Fibroblast of lung (primary cell): ENCODE measurements at regions not wholly inside any gene's neighbourhood (a gene's known extent, or its start where the extent isn't known, plus 50 kb on each side); places are given as distances from the start of the nearest gene placed in this dataset.

ENCODE experiments used
- DNase-seq, 2 donors: peaks; one replicate each; pipeline versions ENCODE4 v3.0.0 to v3.0.0-alpha.2; 2010; ENCODE audit warnings: low read depth in 2 of 2
- H2AFZ ChIP-seq: 2 replicates; pipeline ENCODE4 v1.5.1; 2012; ENCODE audit warnings: low read length, control low read depth, inconsistent platforms
- H3K27ac ChIP-seq: 2 replicates; pipeline ENCODE4 v1.5.1; 2011; ENCODE audit warnings: low read length, control low read depth; ENCODE audit not compliant: insufficient read depth
- H3K27me3 ChIP-seq: 2 replicates; pipeline ENCODE4 v1.5.1; 2011; ENCODE audit warnings: mild to moderate bottlenecking, low read length; ENCODE audit not compliant: control insufficient read depth, insufficient read depth
- H3K36me3 ChIP-seq: 2 replicates; pipeline ENCODE4 v1.5.1; 2011; ENCODE audit warnings: low read length; ENCODE audit not compliant: control insufficient read depth, insufficient read depth
- H3K4me1 ChIP-seq: 2 replicates; pipeline ENCODE4 v1.5.1; 2011; ENCODE audit warnings: low read length; ENCODE audit not compliant: control insufficient read depth, insufficient read depth; ENCODE audit errors: extremely low read depth
- H3K4me2 ChIP-seq: 2 replicates; pipeline ENCODE4 v1.5.1; 2011; ENCODE audit warnings: low read length, control low read depth; ENCODE audit not compliant: insufficient read depth; ENCODE audit errors: extremely low read depth
- H3K4me3 ChIP-seq, 4 experiments: fragments of 200-600 bp in 1 of 4; sonication (generic) in 1 of 4; replicated peaks in 1 of 4; 2 replicates each; pipeline ENCODE4 v1.5.1; 2011 to 2016; ENCODE audit warnings: low read length in 4 of 4, low read depth in 3 of 4, mild to moderate bottlenecking in 3 of 4, control low read depth in 2 of 4, inconsistent platforms in 1 of 4, mixed read lengths in 1 of 4; ENCODE audit not compliant: insufficient read depth in 1 of 4; ENCODE audit errors: control extremely low read depth in 1 of 4
- H3K79me2 ChIP-seq: 2 replicates; pipeline ENCODE4 v1.5.1; 2012; ENCODE audit warnings: mild to moderate bottlenecking, low read length, inconsistent platforms; ENCODE audit not compliant: control insufficient read depth, insufficient read depth
- H3K9ac ChIP-seq: 2 replicates; pipeline ENCODE4 v1.5.1; 2011; ENCODE audit warnings: mild to moderate bottlenecking, low read length, control low read depth; ENCODE audit not compliant: insufficient read depth
- H3K9me3 ChIP-seq: 2 replicates; pipeline ENCODE4 v1.5.1; 2012; ENCODE audit warnings: low read depth, low read length; ENCODE audit not compliant: control insufficient read depth, insufficient read depth
- H4K20me1 ChIP-seq: 2 replicates; pipeline ENCODE4 v1.5.1; 2011; ENCODE audit warnings: low read length; ENCODE audit not compliant: control insufficient read depth, insufficient read depth; ENCODE audit errors: extremely low read depth
- CTCF ChIP-seq, 2 donors: IDR thresholded peaks in 1 of 2; conservative IDR thresholded peaks in 1 of 2; 1 replicate in 1 of 2; 2 replicates in 1 of 2; pipeline ENCODE4 v1.5.1; 2011 to 2012; ENCODE audit warnings: low read length in 2 of 2, control low read depth in 1 of 2, inconsistent platforms in 1 of 2, low read depth in 1 of 2, mild to moderate bottlenecking in 1 of 2
- EZH2 ChIP-seq: IDR thresholded peaks from 2 replicates; pipeline ENCODE4 v1.5.1; 2012; ENCODE audit warnings: low read length, control low read depth, mild to moderate bottlenecking; ENCODE audit errors: missing control alignments

- DNase-seq: no peak
- Histone ChIP-seq H4K20me1 (no peaks in the 10 kb centered on the region), H3K79me2 (no peaks in the 10 kb centered on the region), H3K4me2 (no peak overlapping the region), H3K27ac (no peak overlapping the region), H3K9me3 (no peaks in the 10 kb centered on the region), H2AFZ (no peak overlapping the region), H3K27me3 (no peaks in the 10 kb centered on the region), H3K9ac (no peak overlapping the region), H3K4me1 (no peaks in the 10 kb centered on the region), H3K4me3 (no peak overlapping the region), H3K36me3 (no peaks in the 10 kb centered on the region)
- TF ChIP-seq EZH2: no peak
- no peak for TF ChIP-seq CTCF (conservative IDR thresholded peaks at IDR 0.05 in 1 of 2, IDR thresholded peaks at IDR 0.05 in 1 of 2; ENCODE audit: low read depth in 1 of 2, low read length in 2 of 2)
These were observed 184.9 kb downstream of the UBE2E3 start for GRCh38 chr2:181165199-181165868.

GRCh38 chr2:181169503-181169902 is 189.1 kb downstream of the UBE2E3 start:
- TF ChIP-seq CTCF (conservative IDR thresholded peaks at IDR 0.05 in 1 of 2, IDR thresholded peaks at IDR 0.05 in 1 of 2; ENCODE audit: low read depth in 1 of 2, low read length in 2 of 2): no peak
- TF ChIP-seq EZH2: no peak

GRCh38 chr2:181170256-181170655 is 189.9 kb downstream of the UBE2E3 start:
- Histone ChIP-seq H3K27ac (no peak overlapping the region), H3K79me2 (no peaks in the 10 kb centered on the region), H3K4me2 (no peak overlapping the region), H4K20me1 (no peaks in the 10 kb centered on the region), H3K36me3 (no peaks in the 10 kb centered on the region), H3K9me3 (no peaks in the 10 kb centered on the region), H3K4me1 (no peaks in the 10 kb centered on the region), H3K4me3 (no peak overlapping the region), H3K9ac (no peak overlapping the region), H2AFZ (no peak overlapping the region), H3K27me3 (no peaks in the 10 kb centered on the region)
- TF ChIP-seq CTCF (conservative IDR thresholded peaks at IDR 0.05 in 1 of 2, IDR thresholded peaks at IDR 0.05 in 1 of 2; ENCODE audit: low read depth in 1 of 2, low read length in 2 of 2): no peak
- no peak for TF ChIP-seq EZH2
- no peak for DNase-seq

More at GRCh38 chr2:181169503-181169902, 189.1 kb downstream of the UBE2E3 start:
- no peaks in the 10 kb centered on the region for H3K4me1 ChIP-seq
- H3K9me3 ChIP-seq: no peaks in the 10 kb centered on the region
- DNase-seq: no peak
- no peak overlapping the region for H3K4me3 ChIP-seq
- no peaks in the 10 kb centered on the region for H3K36me3 ChIP-seq
- H3K9ac ChIP-seq: no peak overlapping the region
- no peaks in the 10 kb centered on the region for H4K20me1 ChIP-seq
- H2AFZ ChIP-seq: no peak overlapping the region
- no peaks in the 10 kb centered on the region for H3K27me3 ChIP-seq
- no peaks in the 10 kb centered on the region for H3K79me2 ChIP-seq
- H3K27ac ChIP-seq: no peak overlapping the region
- no peak overlapping the region for H3K4me2 ChIP-seq
